ENCODE measurements at regions not wholly inside any gene's neighbourhood (a gene's known extent, or its start where the extent isn't known, plus 50 kb on each side); places are given as distances from the start of the nearest gene placed in this dataset.

DNA sequence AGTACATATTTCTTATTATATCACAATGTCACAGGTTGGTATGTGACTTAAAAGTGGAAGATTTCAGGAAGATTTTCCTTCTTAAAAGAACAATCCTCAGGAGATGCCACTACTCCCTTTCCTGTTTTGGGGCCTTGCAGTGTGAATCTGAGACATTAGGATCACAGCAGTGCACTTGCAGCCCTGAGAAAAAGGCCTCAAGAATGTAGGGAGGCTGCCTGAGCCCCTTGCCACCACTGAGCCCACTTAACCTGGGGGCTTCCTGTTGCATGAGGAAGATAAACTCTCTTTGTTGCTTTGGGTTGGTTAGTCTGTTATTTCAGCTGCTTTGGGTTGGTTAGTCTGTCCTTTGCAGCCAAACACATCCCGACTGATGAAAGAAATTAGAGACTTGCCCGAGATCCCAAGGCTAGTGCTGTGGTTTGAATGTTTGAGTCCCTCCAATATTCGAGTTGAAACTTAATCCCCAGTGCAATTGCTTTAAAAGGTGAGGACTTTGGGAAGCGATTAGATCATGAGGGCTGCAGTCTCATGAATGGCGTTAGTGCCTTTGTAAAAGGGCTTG is 151.3 kb upstream of the SP4 start:
- no TSS peak for BruUV-seq (replicated peaks)
- Histone ChIP-seq H3K27ac (ENCODE audit: low read length) (no peak overlapping the region), H3K9me3 (ENCODE audit: low read length) (no peaks in the 10 kb centered on the region), H3K36me3 (ENCODE audit: low read depth, low read length) (no peaks in the 10 kb centered on the region), H3K79me2 (ENCODE audit: low read length) (no peaks in the 10 kb centered on the region), H3K4me1 (ENCODE audit: insufficient read depth, low read length) (no peaks in the 10 kb centered on the region), H3K27me3 (ENCODE audit: low read length) (peaks cover 40% of the 10 kb centered on the region), H3F3A (ENCODE audit: low read length, unreplicated experiment) (no peaks in the 10 kb centered on the region), H4K20me1 (ENCODE audit: low read length) (no peaks in the 10 kb centered on the region), H3K4me2 (ENCODE audit: low read length) (no peak overlapping the region), H3K9ac (ENCODE audit: low read length) (no peak overlapping the region), H3K4me3 (ENCODE audit: low read length) (no peak overlapping the region), H3K9me2 (replicated peaks; ENCODE audit: low read length) (no peaks in the 10 kb centered on the region), H2AFZ (ENCODE audit: low read length) (no peak overlapping the region)
- ChIA-PET CTCF (no interaction called here), POLR2A (ENCODE audit: unreplicated experiment) (no interaction called here)
- ATAC-seq = no peak
- TF ChIP-seq EZH2 (IDR thresholded peaks at IDR 0.05; ENCODE audit: low read length, unreplicated experiment) = no peak
- no peak for TF ChIP-seq EZH2phosphoT487 (IDR thresholded peaks at IDR 0.05; ENCODE audit: borderline replicate concordance, low read length)
- TF ChIP-seq, protein P1, sequence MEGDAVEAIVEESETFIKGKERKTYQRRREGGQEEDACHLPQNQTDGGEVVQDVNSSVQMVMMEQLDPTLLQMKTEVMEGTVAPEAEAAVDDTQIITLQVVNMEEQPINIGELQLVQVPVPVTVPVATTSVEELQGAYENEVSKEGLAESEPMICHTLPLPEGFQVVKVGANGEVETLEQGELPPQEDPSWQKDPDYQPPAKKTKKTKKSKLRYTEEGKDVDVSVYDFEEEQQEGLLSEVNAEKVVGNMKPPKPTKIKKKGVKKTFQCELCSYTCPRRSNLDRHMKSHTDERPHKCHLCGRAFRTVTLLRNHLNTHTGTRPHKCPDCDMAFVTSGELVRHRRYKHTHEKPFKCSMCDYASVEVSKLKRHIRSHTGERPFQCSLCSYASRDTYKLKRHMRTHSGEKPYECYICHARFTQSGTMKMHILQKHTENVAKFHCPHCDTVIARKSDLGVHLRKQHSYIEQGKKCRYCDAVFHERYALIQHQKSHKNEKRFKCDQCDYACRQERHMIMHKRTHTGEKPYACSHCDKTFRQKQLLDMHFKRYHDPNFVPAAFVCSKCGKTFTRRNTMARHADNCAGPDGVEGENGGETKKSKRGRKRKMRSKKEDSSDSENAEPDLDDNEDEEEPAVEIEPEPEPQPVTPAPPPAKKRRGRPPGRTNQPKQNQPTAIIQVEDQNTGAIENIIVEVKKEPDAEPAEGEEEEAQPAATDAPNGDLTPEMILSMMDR (conservative IDR thresholded peaks at IDR 0.05; ENCODE audit: low read depth, low read length) = no peak
- intact Hi-C loops (cut with micrococcal nuclease) = no loop called here
- no peak for DNase-seq

DNA sequence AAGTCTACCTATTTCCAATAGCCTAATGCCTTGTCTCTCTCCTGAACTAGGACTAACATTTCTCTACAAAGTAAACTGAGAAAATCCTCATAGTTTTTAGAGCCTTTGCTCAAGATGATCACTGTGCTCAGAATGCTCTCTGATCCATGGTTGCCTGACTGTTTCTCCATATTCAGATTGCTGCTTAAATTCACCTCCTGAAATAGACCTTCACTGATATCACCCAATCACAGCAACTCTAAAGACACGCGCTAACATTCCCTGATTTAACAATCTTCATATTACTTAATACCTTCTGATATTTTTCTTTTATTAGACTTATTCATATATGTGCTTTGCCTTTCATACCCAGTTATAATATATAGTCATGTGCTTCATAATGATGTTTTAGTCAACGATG is 148.9 kb upstream of the SP4 start:
- POLR2A ChIA-PET (ENCODE audit: unreplicated experiment) = no interaction called here
- Histone ChIP-seq H2AFZ (ENCODE audit: low read length) (no peak overlapping the region), H4K20me1 (ENCODE audit: low read length) (no peaks in the 10 kb centered on the region), H3K4me1 (ENCODE audit: insufficient read depth, low read length) (no peaks in the 10 kb centered on the region), H3K79me2 (ENCODE audit: low read length) (no peaks in the 10 kb centered on the region), H3K4me2 (ENCODE audit: low read length) (no peak overlapping the region), H3F3A (ENCODE audit: low read length, unreplicated experiment) (no peaks in the 10 kb centered on the region), H3K27ac (ENCODE audit: low read length) (no peak overlapping the region), H3K9me2 (replicated peaks; ENCODE audit: low read length) (no peaks in the 10 kb centered on the region), H3K9me3 (ENCODE audit: low read length) (no peaks in the 10 kb centered on the region), H3K4me3 (ENCODE audit: low read length) (no peak overlapping the region), H3K27me3 (ENCODE audit: low read length) (peaks cover 36% of the 10 kb centered on the region), H3K9ac (ENCODE audit: low read length) (no peak overlapping the region), H3K36me3 (ENCODE audit: low read depth, low read length) (no peaks in the 10 kb centered on the region)
- CTCF ChIA-PET = no interaction called here
- intact Hi-C loops (cut with micrococcal nuclease) = no loop called here
- ATAC-seq (no peak), DNase-seq (no peak)
- TF ChIP-seq EZH2 (IDR thresholded peaks at IDR 0.05; ENCODE audit: low read length, unreplicated experiment) (no peak), EZH2phosphoT487 (IDR thresholded peaks at IDR 0.05; ENCODE audit: borderline replicate concordance, low read length) (no peak)
- TF ChIP-seq, protein P1 (conservative IDR thresholded peaks at IDR 0.05; ENCODE audit: low read depth, low read length) = no peak
- BruUV-seq (replicated peaks) = no TSS peak

DNA sequence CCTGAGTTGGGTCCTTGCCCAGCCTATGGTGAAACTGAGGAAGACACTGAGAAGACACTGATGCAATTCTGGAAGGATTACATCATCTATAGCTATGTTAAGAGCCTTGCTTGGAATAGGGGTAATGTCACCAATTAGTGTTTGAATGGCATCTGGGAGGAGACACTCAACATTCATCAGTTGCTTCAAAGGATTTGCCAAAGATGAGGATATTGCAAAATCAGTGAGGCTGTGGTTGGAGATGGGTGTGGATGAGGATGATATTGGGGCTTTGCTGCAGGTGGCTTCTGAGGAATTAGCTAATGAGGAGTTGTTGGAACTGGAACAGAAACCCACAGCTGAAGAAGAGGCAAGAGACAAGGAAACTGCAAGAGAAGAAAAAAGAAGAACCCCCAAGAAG is 146.7 kb upstream of the SP4 start:
- intact Hi-C loops (cut with micrococcal nuclease) = no loop called here
- H3K79me2 ChIP-seq (ENCODE audit: low read length) = no peaks in the 10 kb centered on the region
- DNase-seq (no peak), ATAC-seq (no peak)
- no peak overlapping the region for H3K4me3 ChIP-seq (ENCODE audit: low read length)
- POLR2A ChIA-PET (ENCODE audit: unreplicated experiment) = no interaction called here
- TF ChIP-seq EZH2phosphoT487 (IDR thresholded peaks at IDR 0.05; ENCODE audit: borderline replicate concordance, low read length) = no peak
- TF ChIP-seq, protein P1 (conservative IDR thresholded peaks at IDR 0.05; ENCODE audit: low read depth, low read length) = no peak
- no peak for TF ChIP-seq EZH2 (IDR thresholded peaks at IDR 0.05; ENCODE audit: low read length, unreplicated experiment)
- no peaks in the 10 kb centered on the region for H3K36me3 ChIP-seq (ENCODE audit: low read depth, low read length)
- CTCF ChIA-PET = no interaction called here
- H3F3A ChIP-seq (ENCODE audit: low read length, unreplicated experiment) = no peaks in the 10 kb centered on the region
- no peak overlapping the region for H3K9ac ChIP-seq (ENCODE audit: low read length)
- H3K4me1 ChIP-seq (ENCODE audit: insufficient read depth, low read length) = no peaks in the 10 kb centered on the region
- H2AFZ ChIP-seq (ENCODE audit: low read length) = no peak overlapping the region
- no peaks in the 10 kb centered on the region for H4K20me1 ChIP-seq (ENCODE audit: low read length)
- H3K27ac ChIP-seq (ENCODE audit: low read length) = no peak overlapping the region
- H3K27me3 ChIP-seq (ENCODE audit: low read length) = peaks cover 20% of the 10 kb centered on the region
- no peaks in the 10 kb centered on the region for H3K9me2 ChIP-seq (replicated peaks; ENCODE audit: low read length)
- H3K9me3 ChIP-seq (ENCODE audit: low read length) = no peaks in the 10 kb centered on the region
- BruUV-seq (replicated peaks) = no TSS peak
- H3K4me2 ChIP-seq (ENCODE audit: low read length) = no peak overlapping the region
